A549 (cell line): ENCODE measurements at regions not wholly inside any gene's neighbourhood (a gene's known extent, or its start where the extent isn't known, plus 50 kb on each side); places are given as distances from the start of the nearest gene placed in this dataset.
"Not testable (repeated sequence)": the region's sequence is repeated elsewhere in the genome, so short reads cannot be mapped to it uniquely, and the experiment has no call there.

ENCODE experiments used
- ATAC-seq, 2 experiments: fragments of 200-7000 bp in 1 of 2; fragments of >200 bp in 1 of 2; cut with Nextera tagmentation in 1 of 2; cut with Tn5 transposase in 1 of 2; 3 replicates each; pipeline versions ENCODE4 v1.8.0 to v1.9.1; 2018 to 2020; ENCODE audit warnings: mild to moderate bottlenecking in 1 of 2, moderate library complexity in 1 of 2
- CTCF ChIA-PET: fragments of 300-600 bp; sonication (Branson Sonifier 250); formaldehyde crosslinking; extraction: SDS; loops from one replicate; lab custom pipeline; 2021; ENCODE audit warnings: antibody characterized with exemption, inconsistent platforms; lab: Yijun Ruan, JAX
- POLR2A ChIA-PET: fragments of 350-600 bp; formaldehyde crosslinking; extraction: SDS; loops from one replicate; lab custom pipeline; 2021; ENCODE audit warnings: antibody characterized with exemption, inconsistent platforms; lab: Yijun Ruan, JAX
- DNase-seq, 2 experiments: peaks; one replicate each; pipeline versions ENCODE4 v3.0.0 to v3.0.0-alpha.2; 2011 to 2016; ENCODE audit warnings: low read depth in 1 of 2, low spot score in 1 of 2
- FAIRE-seq: peaks from 2 replicates; lab custom pipeline; 2011; peaks lifted over from hg19 to GRCh38; lab: Jason Lieb, UNC
- H3K27ac ChIP-seq, 2 experiments: fragments of >200 bp; sonication (Bioruptor Twin); formaldehyde crosslinking; 3 replicates each; pipeline ENCODE4 v1.5.1; 2016 to 2017
- H3K4me1 ChIP-seq: fragments of >200 bp; sonication (Bioruptor Twin); formaldehyde crosslinking; 3 replicates; pipeline ENCODE4 v1.6.1; 2016
- H3K4me2 ChIP-seq: fragments of >200 bp; sonication (Bioruptor Twin); formaldehyde crosslinking; 3 replicates; pipeline ENCODE4 v1.6.1; 2016
- H3K4me3 ChIP-seq: fragments of >200 bp; sonication (Bioruptor Twin); formaldehyde crosslinking; 3 replicates; pipeline ENCODE4 v1.5.1; 2016
- H3K9me3 ChIP-seq: fragments of >200 bp; sonication (Bioruptor Twin); formaldehyde crosslinking; 3 replicates; pipeline ENCODE4 v1.6.1; 2016
- ATOH8 ChIP-seq: fragments of 250-450 bp; sonication (Bioruptor Pico); IDR thresholded peaks from 2 replicates; pipeline ENCODE4 v1.5.0; 2020; ENCODE audit warnings: low read depth, mild to moderate bottlenecking, moderate library complexity
- CBX8 ChIP-seq: fragments of 200-600 bp; sonication (generic); IDR thresholded peaks from 2 replicates; pipeline ENCODE4 v1.6.1; 2016
- CTCF ChIP-seq: fragments of >200 bp; sonication (Bioruptor Twin); formaldehyde crosslinking; IDR thresholded peaks from 3 replicates; pipeline ENCODE4 v1.5.1; 2016
- E2F6 ChIP-seq: IDR thresholded peaks from 2 replicates; pipeline ENCODE4 v1.6.1; 2012; ENCODE audit warnings: low read depth, borderline replicate concordance
- FOSB ChIP-seq: fragments of 250-450 bp; sonication (Bioruptor Pico); IDR thresholded peaks from 2 replicates; pipeline ENCODE4 v1.5.0; 2020; ENCODE audit warnings: mild to moderate bottlenecking, moderate library complexity
- FOXS1 ChIP-seq: fragments of 250-450 bp; sonication (Bioruptor Pico); IDR thresholded peaks from 2 replicates; pipeline ENCODE4 v1.5.0; 2020; ENCODE audit warnings: mild to moderate bottlenecking, moderate library complexity
- HEYL ChIP-seq: fragments of 250-450 bp; sonication (Bioruptor Pico); IDR thresholded peaks from 2 replicates; pipeline ENCODE4 v1.8.0; 2021; ENCODE audit warnings: mild to moderate bottlenecking, moderate library complexity
- HOXA7 ChIP-seq: fragments of 250-450 bp; sonication (Bioruptor Pico); IDR thresholded peaks from 2 replicates; pipeline ENCODE4 v1.5.0; 2020; ENCODE audit warnings: mild to moderate bottlenecking, moderate library complexity
- HOXB5 ChIP-seq: fragments of 250-450 bp; sonication (Bioruptor Pico); IDR thresholded peaks from 2 replicates; pipeline ENCODE4 v1.5.0; 2020; ENCODE audit warnings: mild to moderate bottlenecking, moderate library complexity
- JUN ChIP-seq, 2 experiments: fragments of >200 bp; sonication (Bioruptor Twin); formaldehyde crosslinking; IDR thresholded peaks; 2 replicates in 1 of 2; 3 replicates in 1 of 2; pipeline ENCODE4 v1.6.1; 2016 to 2017
- JUNB ChIP-seq: fragments of >200 bp; sonication (Bioruptor Twin); formaldehyde crosslinking; IDR thresholded peaks from 2 replicates; pipeline ENCODE4 v1.6.1; 2016
- KDM1A ChIP-seq: fragments of 200-600 bp; sonication (generic); IDR thresholded peaks from 2 replicates; pipeline ENCODE4 v1.6.1; 2016; ENCODE audit warnings: low read depth, mild to moderate bottlenecking
- MAFK ChIP-seq: fragments of 450-650 bp; IDR thresholded peaks from 2 replicates; pipeline ENCODE4 v1.6.1; 2014; ENCODE audit not compliant: partially characterized antibody
- NFE2L2 ChIP-seq: fragments of 150-350 bp; conservative IDR thresholded peaks from 2 replicates; pipeline ENCODE4 v1.6.1; 2014; ENCODE audit warnings: low read length
- POLR2A ChIP-seq: IDR thresholded peaks from 2 replicates; pipeline ENCODE4 v1.6.1; 2012; ENCODE audit warnings: mild to moderate bottlenecking, low read length
- RNF2 ChIP-seq: fragments of 200-600 bp; sonication (generic); IDR thresholded peaks from 2 replicates; pipeline ENCODE4 v1.6.1; 2016; ENCODE audit warnings: low read depth, mild to moderate bottlenecking, antibody characterized with exemption, moderate library complexity, borderline replicate concordance
- TP53 ChIP-seq: fragments of 250-450 bp; sonication (Bioruptor Pico); IDR thresholded peaks from 2 replicates; pipeline ENCODE4 v1.5.0; 2021; ENCODE audit warnings: mild to moderate bottlenecking, moderate library complexity
- ZFP36 ChIP-seq: fragments of 450-650 bp; IDR thresholded peaks from 2 replicates; pipeline ENCODE4 v1.6.1; 2014; ENCODE audit warnings: borderline replicate concordance; ENCODE audit not compliant: partially characterized antibody
- WGBS: methylation state at CpG from one replicate; pipeline ENCODE4 v1.1.6; 2017; ENCODE audit errors: missing lambda C conversion rate; 5-methylcytosine and 5-hydroxymethylcytosine counted together
- TF ChIP-seq, protein P1 (sequence below): IDR thresholded peaks from 2 replicates; pipeline ENCODE4 v1.6.1; 2012
- TF ChIP-seq, protein P2 (sequence below): fragments of 150-350 bp; IDR thresholded peaks from 2 replicates; pipeline ENCODE4 v1.6.1; 2014; ENCODE audit warnings: low read depth, mild to moderate bottlenecking, low read length
- TF ChIP-seq, protein P3 (sequence below): fragments of >200 bp; sonication (Bioruptor Twin); formaldehyde crosslinking; IDR thresholded peaks from 3 replicates; pipeline ENCODE4 v1.6.1; 2016

GRCh38 chr2:39583781-39584180 lies 81.9 kb upstream of the TMEM178A start:
- Histone ChIP-seq H3K4me2 (no peak overlapping the region), H3K9me3 (peaks cover 9% of the 10 kb centered on the region), H3K27ac (no peak overlapping the region), H3K4me1 (no peaks in the 10 kb centered on the region), H3K4me3 (no peak overlapping the region)
- DNase-seq (no peak), FAIRE-seq (no peak), ATAC-seq (no peak; a peak in 1 of 6 replicates)
- ChIA-PET CTCF (interaction anchor here (0.6 kb wide), 1 partner anchor 479 kb away, joined by 4 read pairs; no protein-coding TSS in a partner anchor), POLR2A (no interaction called here)
- WGBS = 52% methylated on average over 6 of the region's 6 CpGs
- no peak for TF ChIP-seq KDM1A
- TF ChIP-seq E2F6 = no peak

DNA sequence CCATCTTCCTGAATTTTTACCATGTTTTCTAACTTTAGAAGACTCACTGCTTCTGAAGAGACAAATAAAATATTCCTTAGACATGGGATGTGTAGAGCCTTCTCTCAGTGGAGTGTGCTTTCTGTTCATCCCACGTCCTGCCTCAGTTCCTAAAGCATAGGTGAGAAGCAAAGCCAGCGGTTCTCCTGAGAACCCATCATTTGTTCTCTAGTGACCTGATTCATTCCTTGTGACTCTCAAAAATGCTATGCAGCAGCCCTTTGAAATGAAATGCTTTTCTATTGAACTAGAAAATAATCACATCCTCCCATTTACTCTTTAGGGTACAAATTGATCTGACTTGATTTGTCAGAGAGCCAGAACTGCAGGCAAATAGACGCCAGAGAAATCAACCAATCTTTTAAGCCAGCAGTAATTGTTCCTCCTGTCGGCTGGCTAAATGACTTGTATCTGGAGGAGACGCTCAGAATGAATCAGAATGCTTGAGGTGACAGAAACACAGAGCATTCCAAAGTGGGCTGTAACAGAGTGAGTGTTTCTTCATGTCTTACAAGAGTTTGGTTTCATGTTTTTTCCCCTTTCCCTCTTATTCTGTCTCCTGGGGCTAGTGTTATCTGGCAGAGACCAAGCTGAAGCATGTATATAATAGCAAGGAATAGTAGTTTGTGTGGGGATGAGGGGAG lies 81.3 kb upstream of the TMEM178A start:
- no peak overlapping the region for H3K4me3 ChIP-seq
- H3K9me3 ChIP-seq = peaks cover 9% of the 10 kb centered on the region
- H3K27ac ChIP-seq = no peak overlapping the region
- DNase-seq (no peak), ATAC-seq (peak; percentile 24 to 45; a peak in 3 of 6 replicates), FAIRE-seq (no peak)
- ChIA-PET POLR2A (no interaction called here), CTCF (interaction anchor here (0.6 kb wide), 1 partner anchor 480 kb away, joined by 4 read pairs; no protein-coding TSS in a partner anchor)
- 34% methylated on average over 5 of the region's 5 CpGs for WGBS
- no peak overlapping the region for H3K4me2 ChIP-seq
- no peaks in the 10 kb centered on the region for H3K4me1 ChIP-seq
- TF ChIP-seq TP53 (CRISPR knock-in tag) = no peak
- TF ChIP-seq, protein P1, sequence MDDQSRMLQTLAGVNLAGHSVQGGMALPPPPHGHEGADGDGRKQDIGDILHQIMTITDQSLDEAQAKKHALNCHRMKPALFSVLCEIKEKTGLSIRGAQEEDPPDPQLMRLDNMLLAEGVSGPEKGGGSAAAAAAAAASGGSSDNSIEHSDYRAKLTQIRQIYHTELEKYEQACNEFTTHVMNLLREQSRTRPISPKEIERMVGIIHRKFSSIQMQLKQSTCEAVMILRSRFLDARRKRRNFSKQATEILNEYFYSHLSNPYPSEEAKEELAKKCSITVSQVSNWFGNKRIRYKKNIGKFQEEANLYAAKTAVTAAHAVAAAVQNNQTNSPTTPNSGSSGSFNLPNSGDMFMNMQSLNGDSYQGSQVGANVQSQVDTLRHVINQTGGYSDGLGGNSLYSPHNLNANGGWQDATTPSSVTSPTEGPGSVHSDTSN = no peak
- no peak for TF ChIP-seq ZFP36
- no peak for TF ChIP-seq CBX8
- no peak for TF ChIP-seq FOXS1 (CRISPR knock-in tag)
- TF ChIP-seq NFE2L2 = no peak
- TF ChIP-seq FOSB (CRISPR knock-in tag) = no peak
- no peak for TF ChIP-seq HEYL (CRISPR knock-in tag)
- TF ChIP-seq MAFK = no peak
- TF ChIP-seq HOXA7 (CRISPR knock-in tag) = no peak
- TF ChIP-seq, protein P2, sequence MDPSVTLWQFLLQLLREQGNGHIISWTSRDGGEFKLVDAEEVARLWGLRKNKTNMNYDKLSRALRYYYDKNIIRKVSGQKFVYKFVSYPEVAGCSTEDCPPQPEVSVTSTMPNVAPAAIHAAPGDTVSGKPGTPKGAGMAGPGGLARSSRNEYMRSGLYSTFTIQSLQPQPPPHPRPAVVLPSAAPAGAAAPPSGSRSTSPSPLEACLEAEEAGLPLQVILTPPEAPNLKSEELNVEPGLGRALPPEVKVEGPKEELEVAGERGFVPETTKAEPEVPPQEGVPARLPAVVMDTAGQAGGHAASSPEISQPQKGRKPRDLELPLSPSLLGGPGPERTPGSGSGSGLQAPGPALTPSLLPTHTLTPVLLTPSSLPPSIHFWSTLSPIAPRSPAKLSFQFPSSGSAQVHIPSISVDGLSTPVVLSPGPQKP = no peak
- no peak for TF ChIP-seq POLR2A
- no peak for TF ChIP-seq ATOH8 (CRISPR knock-in tag)
- no peak for TF ChIP-seq JUNB
- TF ChIP-seq RNF2 = no peak
- no peak for TF ChIP-seq E2F6
- TF ChIP-seq HOXB5 (CRISPR knock-in tag) = no peak
- TF ChIP-seq CTCF = no peak
- TF ChIP-seq, protein P3, sequence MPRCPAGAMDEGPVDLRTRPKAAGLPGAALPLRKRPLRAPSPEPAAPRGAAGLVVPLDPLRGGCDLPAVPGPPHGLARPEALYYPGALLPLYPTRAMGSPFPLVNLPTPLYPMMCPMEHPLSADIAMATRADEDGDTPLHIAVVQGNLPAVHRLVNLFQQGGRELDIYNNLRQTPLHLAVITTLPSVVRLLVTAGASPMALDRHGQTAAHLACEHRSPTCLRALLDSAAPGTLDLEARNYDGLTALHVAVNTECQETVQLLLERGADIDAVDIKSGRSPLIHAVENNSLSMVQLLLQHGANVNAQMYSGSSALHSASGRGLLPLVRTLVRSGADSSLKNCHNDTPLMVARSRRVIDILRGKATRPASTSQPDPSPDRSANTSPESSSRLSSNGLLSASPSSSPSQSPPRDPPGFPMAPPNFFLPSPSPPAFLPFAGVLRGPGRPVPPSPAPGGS = no peak
- TF ChIP-seq JUN (IDR thresholded peaks at IDR 0.05) = no peak

- 74% methylated on average over 15 of the region's 20 CpGs for WGBS
- H3K9me3 ChIP-seq, DNase-seq, ATAC-seq, H3K4me1 ChIP-seq, H3K27ac ChIP-seq, H3K4me3 ChIP-seq, POLR2A ChIA-PET, H3K4me2 ChIP-seq, FAIRE-seq: not testable (repeated sequence)
- CTCF ChIA-PET = interaction anchor here (1.3 kb wide), 1 partner anchor 8 kb away, joined by 4 read pairs; no protein-coding TSS in a partner anchor
Measured at GRCh38 chr2:39585531-39585930, 80.2 kb upstream of the TMEM178A start.
